SH-SY5Y (cell line): ENCODE measurements at regions not wholly inside any gene's neighbourhood (a gene's known extent, or its start where the extent isn't known, plus 50 kb on each side); places are given as distances from the start of the nearest gene placed in this dataset.

Experiments
- GATA2 ChIP-seq: IDR thresholded peaks from 2 replicates; pipeline ENCODE4 v1.6.1; 2011; ENCODE audit warnings: mild to moderate bottlenecking, low read depth, low read length
- GATA3 ChIP-seq: IDR thresholded peaks from 2 replicates; pipeline ENCODE4 v1.6.1; 2011; ENCODE audit warnings: low read depth, mild to moderate bottlenecking, low read length, moderate library complexity

DNA sequence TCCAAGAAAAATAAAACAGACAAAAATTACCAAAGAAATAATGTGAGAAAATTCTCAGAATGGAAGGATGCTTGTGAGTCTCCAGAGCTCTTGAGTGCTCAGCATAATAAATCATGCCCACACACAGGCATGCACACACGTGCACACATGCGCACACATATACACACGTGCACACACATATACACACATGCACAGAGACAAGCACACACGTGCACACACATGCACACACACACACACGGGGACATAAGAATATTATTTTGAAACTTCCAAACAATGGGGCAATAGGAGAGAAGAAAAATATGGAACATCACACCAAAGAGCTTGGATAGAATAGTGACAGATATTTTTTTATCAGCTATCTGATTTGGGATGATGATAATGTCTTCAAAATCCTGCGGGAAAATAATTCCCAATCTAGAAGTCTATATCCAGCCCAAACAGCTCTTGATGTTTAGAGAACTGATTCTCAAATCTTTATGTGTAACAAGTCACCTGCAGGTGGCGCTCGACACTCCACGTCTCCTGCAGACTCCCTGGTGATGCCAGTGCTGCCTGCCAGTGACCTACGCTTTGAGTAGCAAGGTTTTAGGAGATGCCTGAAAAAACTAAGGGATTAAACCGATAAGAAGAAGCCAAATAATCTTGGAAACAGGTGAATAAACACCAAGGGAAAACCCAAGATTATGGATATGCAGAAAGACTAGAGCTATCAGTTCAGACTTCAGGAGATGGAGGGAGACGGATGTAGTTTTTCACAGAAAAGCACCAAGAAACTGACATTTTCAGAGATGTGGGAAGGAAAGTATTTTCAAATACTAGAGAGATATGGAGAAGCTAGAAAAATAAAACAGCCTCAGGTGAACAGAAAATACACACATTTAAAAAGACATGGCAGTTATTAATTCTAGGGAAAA, 743.6 kb downstream of the ETS1 start:
- no peak for TF ChIP-seq GATA3
- TF ChIP-seq GATA2 = no peak

DNA sequence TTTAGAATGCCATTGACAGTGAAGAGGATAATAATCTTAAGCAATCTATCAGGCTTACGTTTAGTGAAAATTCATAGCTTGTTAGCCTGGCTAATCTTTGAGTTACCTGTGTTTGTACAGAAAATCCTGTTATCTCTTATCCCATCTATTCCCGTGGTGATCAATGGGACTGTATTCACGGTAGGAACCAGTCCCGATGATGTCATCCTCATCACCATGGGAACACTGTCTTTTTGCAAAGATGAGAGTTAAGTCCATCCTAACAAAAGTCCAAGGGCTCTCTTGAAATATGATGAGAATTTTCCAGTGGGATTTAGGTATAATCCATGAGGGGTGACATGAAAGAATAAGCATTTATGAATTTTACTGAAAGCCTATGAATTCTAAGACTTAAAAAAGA, 762.2 kb downstream of the ETS1 start:
- no peak for TF ChIP-seq GATA2
- TF ChIP-seq GATA3 = no peak

DNA sequence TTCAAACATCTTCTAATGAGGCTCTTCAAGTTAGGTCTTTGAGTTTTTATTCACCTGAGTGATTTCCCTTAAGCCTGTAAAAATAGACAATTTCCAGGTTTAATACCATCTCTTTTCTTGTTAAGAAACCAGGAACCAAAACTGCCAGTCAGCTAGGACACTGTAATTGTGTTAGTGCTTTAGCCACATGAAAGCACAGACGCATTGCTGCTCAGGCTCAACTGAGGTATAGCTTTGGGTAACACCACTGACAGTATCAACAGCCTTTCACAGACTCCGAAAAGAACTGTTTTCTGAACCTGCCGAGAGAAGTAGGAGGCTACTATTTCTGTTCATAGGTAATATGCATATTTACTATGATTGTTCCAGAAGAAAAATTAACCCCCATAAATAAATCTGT, 768.7 kb downstream of the ETS1 start:
- TF ChIP-seq GATA2 (no peak), GATA3 (no peak)

DNA sequence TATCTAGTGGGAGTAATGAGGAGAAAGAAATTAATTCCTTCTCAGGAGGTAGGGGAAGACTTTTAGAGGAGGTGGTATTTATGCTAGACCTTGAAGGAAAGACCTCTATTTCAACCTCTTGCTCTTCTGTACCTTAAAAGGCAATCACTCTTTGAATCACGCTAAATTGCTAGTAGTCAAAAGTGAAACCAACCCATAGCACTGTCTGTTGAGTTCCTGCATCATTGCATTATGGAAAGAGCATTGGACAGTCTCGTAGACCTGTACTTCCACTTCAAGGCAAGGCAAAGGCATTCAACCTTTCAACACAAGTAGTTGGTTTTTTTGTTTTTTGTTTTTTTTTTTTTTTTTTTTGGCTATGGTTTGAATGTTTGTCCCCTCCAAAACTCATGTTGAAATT, 770.4 kb downstream of the ETS1 start:
- TF ChIP-seq GATA3 = no peak
- no peak for TF ChIP-seq GATA2

DNA sequence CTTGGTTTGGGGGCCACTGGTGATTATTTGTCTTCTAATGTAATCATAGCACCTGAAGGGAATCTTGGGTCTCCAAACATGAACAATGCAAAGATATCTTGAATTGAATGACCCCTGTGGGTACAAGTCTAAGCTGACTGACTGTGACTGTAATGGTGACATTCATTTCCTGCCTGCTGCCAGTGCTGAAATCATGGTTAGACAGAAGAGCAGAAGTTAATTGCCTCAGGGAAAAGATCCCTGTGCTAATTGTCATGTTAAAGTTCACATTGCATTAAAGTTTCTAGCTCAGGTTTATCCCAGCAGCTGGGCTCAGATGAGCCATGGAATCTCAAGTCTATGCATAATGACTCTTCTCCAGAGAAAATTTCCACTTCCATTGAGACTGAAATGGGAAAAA, 772.0 kb downstream of the ETS1 start:
- no peak for TF ChIP-seq GATA3
- TF ChIP-seq GATA2 = no peak

DNA sequence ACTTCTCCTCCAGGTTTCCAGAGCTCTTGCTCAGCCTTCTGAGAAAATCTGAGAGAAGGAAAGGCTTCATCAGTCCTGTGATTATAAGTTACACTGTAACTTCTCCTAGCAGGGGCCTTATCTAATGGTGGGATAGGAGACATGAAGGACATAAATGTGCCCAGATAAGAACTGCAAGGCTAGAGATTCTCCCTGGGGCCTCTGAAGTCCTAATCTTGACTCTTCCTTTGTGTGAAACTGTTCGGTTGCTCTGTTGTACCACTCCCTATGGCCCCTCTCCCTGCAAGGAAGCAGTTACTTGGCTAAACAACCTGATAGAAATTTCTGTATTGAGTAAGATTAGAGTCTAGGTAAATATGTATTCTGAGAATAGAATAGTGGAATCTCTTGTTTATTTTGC, 780.9 kb downstream of the ETS1 start:
- no peak for TF ChIP-seq GATA3
- TF ChIP-seq GATA2 = no peak

DNA sequence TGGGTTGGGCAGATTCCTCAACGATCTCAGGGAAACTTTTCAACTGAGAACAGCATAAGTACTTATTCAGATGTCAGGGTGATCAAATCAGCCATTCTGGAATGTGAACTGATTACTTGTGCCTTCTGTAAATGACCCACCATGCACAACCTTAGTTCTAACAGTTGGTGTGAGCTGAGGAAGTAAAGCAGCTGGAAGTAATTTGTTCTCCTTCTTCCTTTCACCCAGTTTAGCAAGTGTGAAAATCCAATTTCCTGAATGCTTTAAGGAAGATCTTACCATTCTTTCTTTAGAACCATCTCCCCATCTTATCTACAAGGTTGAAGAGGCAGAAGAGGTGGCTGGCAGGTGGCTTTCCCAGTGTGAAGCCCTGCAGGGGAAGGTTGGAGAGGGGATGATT, 781.6 kb downstream of the ETS1 start:
- TF ChIP-seq GATA2 (no peak), GATA3 (no peak)

DNA sequence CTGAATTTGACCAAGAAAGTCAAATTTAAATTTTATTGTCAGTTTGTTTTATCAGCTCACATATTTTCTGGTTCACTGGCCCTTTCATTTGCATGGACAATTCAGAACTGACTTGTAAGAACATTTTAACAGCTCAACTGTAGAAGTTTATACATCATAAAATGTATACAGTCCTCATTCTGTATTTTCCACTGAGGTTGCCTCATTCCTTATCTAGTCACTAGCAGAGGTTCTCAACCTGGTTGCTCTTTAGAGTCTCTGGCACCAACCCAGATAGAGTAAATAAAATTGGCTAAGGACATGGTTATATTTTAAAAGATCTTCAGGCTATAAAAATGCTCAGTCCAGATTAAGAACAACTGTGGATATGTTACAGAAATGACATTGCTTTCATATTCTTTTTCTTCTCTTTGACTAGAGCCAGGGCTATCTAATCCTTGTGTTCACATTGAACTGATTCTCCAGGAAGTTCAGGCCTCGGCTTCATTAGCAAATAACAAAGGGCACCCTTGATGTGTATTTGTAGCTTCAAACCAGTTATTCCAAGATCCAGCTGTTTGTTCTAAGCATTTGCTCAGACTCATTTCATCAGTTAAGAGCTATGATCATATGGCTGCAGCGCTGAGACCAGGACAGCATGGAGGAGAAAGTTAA, 782.5 kb downstream of the ETS1 start:
- TF ChIP-seq GATA3 (no peak), GATA2 (no peak)

DNA sequence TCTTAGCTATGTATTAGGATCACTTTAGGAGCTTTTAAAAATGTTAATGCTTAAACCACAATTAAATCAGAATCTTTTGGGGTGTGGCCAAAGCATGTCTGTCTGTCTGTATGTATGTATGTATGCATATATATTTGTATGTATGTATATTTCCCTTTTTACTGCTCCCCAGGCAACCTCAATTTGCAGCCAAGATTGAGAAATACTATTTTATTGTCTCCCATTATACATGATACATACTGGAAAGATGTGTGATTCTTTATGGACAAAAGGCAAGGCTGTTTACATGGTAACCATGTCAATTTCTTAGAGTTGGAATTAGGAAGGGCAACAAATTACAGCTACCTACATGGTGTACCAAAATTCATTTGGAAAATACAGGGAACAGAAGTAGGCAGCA, 783.6 kb downstream of the ETS1 start:
- no peak for TF ChIP-seq GATA2
- TF ChIP-seq GATA3 = no peak

DNA sequence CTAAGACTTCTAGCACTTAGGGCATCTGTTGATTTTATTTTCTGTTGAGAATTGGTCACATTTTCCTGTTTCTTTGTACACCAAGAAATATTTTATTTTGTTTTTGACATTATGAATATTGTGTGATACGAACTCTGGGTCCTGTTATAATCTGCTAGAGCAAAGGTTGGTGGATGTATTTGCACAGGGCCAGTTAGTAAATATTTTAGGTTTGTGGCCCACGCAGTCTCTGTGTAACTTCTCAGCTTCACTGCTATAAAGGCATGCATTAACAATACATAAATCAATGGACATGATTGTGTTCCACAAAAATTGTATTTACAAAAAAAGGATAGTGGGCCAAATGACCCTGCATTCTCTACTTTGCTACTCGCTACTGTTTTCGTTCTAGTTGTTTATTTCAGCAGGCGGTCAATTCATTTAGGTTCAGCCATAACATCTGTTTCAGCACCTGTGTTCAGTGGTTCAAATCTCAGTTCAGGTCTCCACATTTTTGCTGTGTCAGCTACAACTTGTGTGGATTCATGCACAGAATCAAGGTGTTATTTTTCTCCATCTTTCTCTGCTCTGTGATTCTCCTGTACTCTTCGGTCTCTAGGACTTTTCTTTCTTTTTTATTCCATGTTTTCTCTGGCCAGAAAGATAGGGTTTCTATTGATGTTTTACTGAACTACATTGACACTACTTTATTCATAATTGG, 786.2 kb downstream of the ETS1 start:
- no peak for TF ChIP-seq GATA2
- TF ChIP-seq GATA3 = no peak

DNA sequence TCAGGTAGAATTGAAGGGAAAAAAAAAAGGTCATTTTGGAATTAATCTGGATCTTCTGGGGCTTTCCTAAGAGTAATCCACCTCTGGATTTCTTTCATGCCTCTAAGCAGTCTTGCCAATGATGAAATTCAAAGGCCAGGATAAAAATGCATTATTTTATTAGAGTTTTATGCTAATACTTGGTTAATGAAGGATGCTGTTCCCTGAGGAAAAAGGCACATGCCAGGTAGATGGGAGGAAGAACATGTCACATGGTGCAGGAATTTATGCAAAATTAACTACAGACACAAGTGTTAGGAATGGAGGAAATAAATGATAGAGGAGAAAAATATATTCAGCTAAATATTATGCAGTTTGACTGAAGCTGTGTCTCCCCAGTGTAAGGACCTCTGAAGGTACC, 792.0 kb downstream of the ETS1 start:
- no peak for TF ChIP-seq GATA2
- no peak for TF ChIP-seq GATA3

DNA sequence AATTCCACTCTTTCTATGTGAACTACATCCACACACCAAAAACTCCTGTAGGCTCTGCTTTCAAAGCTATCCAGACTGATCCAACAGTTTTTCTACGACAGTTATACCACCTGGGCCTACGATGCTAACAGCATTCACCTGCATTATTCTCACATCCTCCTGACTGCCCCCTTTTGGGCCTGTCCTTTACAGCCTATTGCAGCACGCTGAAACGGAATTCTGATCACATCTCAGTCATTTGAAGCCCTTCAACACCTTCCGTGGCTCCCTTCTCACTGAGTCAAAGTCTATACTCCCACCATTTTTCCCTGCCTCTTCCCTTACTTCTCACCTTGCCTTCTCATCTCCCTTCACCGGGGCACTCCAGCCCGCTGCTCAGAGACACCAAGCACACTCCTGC, 791.3 kb upstream of the KIRREL3 start:
- no peak for TF ChIP-seq GATA3
- TF ChIP-seq GATA2 = no peak

DNA sequence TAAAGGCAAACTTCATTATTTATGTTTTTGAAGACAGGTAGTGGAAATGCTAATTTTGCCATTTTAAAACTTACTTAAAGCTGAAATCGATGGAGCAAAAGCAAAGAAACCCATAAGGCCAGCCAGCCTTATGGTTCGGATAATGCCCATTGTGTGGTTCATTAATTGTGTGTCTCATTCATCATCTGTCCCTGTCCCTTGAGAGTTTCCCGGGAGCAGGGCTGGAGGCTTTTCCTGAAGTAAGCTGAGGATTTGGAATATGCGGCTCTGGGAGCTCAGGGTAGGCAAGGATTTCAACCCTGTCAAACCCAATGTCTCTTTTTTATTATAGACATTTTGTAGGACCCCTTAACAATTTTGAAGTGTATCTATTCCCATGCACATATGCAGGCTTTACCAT, 790.0 kb upstream of the KIRREL3 start:
- TF ChIP-seq GATA3 (no peak), GATA2 (no peak)

DNA sequence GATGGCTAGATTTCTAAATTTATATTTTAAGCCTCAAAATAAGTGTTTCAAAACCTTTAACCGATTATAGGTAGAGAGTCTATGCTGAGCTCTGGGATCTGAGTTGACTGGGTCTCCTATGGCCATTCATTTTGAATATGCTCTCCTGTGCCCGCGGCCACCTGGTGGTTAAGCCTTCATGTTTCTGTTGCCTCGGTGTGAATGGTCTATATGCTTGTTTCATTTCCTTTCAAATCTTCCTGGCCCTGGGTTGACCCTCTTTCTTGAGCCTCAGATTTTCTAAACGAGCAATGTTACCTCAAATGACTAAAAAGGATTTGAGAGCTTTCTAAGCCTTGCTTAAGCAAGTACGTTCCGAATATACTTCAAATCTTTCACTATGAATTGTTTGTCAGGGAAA, 789.4 kb upstream of the KIRREL3 start:
- TF ChIP-seq GATA3 (no peak), GATA2 (no peak)
